GM21447 (cell line): ENCODE measurements at regions not wholly inside any gene's neighbourhood (a gene's known extent, or its start where the extent isn't known, plus 50 kb on each side); places are given as distances from the start of the nearest gene placed in this dataset.
"Not testable (repeated sequence)": the region's sequence is repeated elsewhere in the genome, so short reads cannot be mapped to it uniquely, and the experiment has no call there.

Experiments
- ATAC-seq: cut with Tn5 transposase; IDR thresholded peaks from one replicate; pipeline ENCODE4 v1.9.1; 2021; ENCODE audit not compliant: unreplicated experiment

- not testable (repeated sequence) for ATAC-seq
Measured at GRCh38 chr7:142448857-142449256, 191.0 kb upstream of the PRSS58 start.

GRCh38 chr7:142447762-142448161 lies 189.9 kb upstream of the PRSS58 start:
- no peak for ATAC-seq

- no peak for ATAC-seq
Measured at GRCh38 chr7:142445019-142445686, 187.3 kb upstream of the PRSS58 start.

- ATAC-seq, result no peak
Measured at GRCh38 chr7:142443216-142444010, 185.6 kb upstream of the PRSS58 start.

- no peak for ATAC-seq
Measured at GRCh38 chr7:142442396-142442795, 184.5 kb upstream of the PRSS58 start.

- no peak for ATAC-seq
Measured at GRCh38 chr7:142440906-142441411, 183.1 kb upstream of the PRSS58 start.

- ATAC-seq, result no peak
Measured at GRCh38 chr7:142440219-142440905, 182.5 kb upstream of the PRSS58 start.

GRCh38 chr7:142439739-142440138 lies 181.9 kb upstream of the PRSS58 start:
- peak; percentile 47 for ATAC-seq

GRCh38 chr7:142438923-142439515 lies 181.2 kb upstream of the PRSS58 start:
- no peak for ATAC-seq

- peak; percentile 40 for ATAC-seq
Measured at GRCh38 chr7:142438235-142438922, 180.5 kb upstream of the PRSS58 start.

- no peak for ATAC-seq
Measured at GRCh38 chr7:142437741-142438140, 179.9 kb upstream of the PRSS58 start.

- ATAC-seq, result no peak
Measured at GRCh38 chr7:142436601-142437000, 178.7 kb upstream of the PRSS58 start.

GRCh38 chr7:142435606-142436005 lies 177.7 kb upstream of the PRSS58 start:
- ATAC-seq, result not testable (repeated sequence)

- no peak for ATAC-seq
Measured at GRCh38 chr7:142434666-142435167, 176.9 kb upstream of the PRSS58 start.

GRCh38 chr7:142434133-142434532 lies 176.3 kb upstream of the PRSS58 start:
- ATAC-seq, result peak; percentile 61

GRCh38 chr7:142432377-142432776 lies 174.5 kb upstream of the PRSS58 start:
- ATAC-seq, result no peak

- no peak for ATAC-seq
Measured at GRCh38 chr7:142431491-142431890, 173.6 kb upstream of the PRSS58 start.

GRCh38 chr7:142428094-142428493 lies 170.2 kb upstream of the PRSS58 start:
- ATAC-seq, result no peak

- no peak for ATAC-seq
Measured at GRCh38 chr7:142425281-142425680, 167.4 kb upstream of the PRSS58 start.

GRCh38 chr7:142422621-142423020 lies 164.8 kb upstream of the PRSS58 start:
- no peak for ATAC-seq
